ENCODE measurements at regions not wholly inside any gene's neighbourhood (a gene's known extent, or its start where the extent isn't known, plus 50 kb on each side); places are given as distances from the start of the nearest gene placed in this dataset.
"Not testable (repeated sequence)": the region's sequence is repeated elsewhere in the genome, so short reads cannot be mapped to it uniquely, and the experiment has no call there.

- DNase-seq = no peak
These were observed 69.7 kb downstream of the GLYATL1 start for GRCh38 chr11:59008947-59009346.

GRCh38 chr11:59009661-59010060 is 70.4 kb downstream of the GLYATL1 start:
- peak; percentile 88 for DNase-seq

- DNase-seq = peak; percentile 9
These were observed 71.4 kb downstream of the GLYATL1 start for GRCh38 chr11:59010708-59011107.

- peak; percentile 27 for DNase-seq
These were observed 72.5 kb downstream of the GLYATL1 start for GRCh38 chr11:59011655-59012397.

- peak; percentile 22 for DNase-seq
These were observed 73.3 kb downstream of the GLYATL1 start for GRCh38 chr11:59012398-59013265.

- DNase-seq = no peak
These were observed 61.0 kb upstream of the GLYATL1B start for GRCh38 chr11:59025097-59025496.

- DNase-seq = peak; percentile 36
These were observed 58.0 kb upstream of the GLYATL1B start for GRCh38 chr11:59028105-59028504.

GRCh38 chr11:59029366-59029889 is 56.7 kb upstream of the GLYATL1B start:
- no peak for DNase-seq

- no peak for DNase-seq
These were observed 56.1 kb upstream of the GLYATL1B start for GRCh38 chr11:59030037-59030436.

GRCh38 chr11:59031746-59032145 is 54.4 kb upstream of the GLYATL1B start:
- not testable (repeated sequence) for DNase-seq

All from hematopoietic multipotent progenitor cell treated with erythropoietin and hydrocortisone succinate and interleukin-3 and kit ligand, for 4 days (in vitro differentiated cells).